Naive B cell (primary cell): ENCODE measurements at regions not wholly inside any gene's neighbourhood (a gene's known extent, or its start where the extent isn't known, plus 50 kb on each side); places are given as distances from the start of the nearest gene placed in this dataset.
A peak's percentile ranks its signal among the peaks of the same experiment; 100 is the strongest.

Experiments used
- ATAC-seq, 2 donors: fragments of 150-1000 bp; cut with Tn5 transposase; 2 replicates each; pipeline ENCODE4 v1.10.0; 2021; ENCODE audit warnings: low read depth in 2 of 2, mild to moderate bottlenecking in 2 of 2, moderate library complexity in 2 of 2
- DNase-seq: peaks from one replicate; pipeline ENCODE4 v3.0.0; 2022
- H3K27ac Mint-ChIP-seq, 6 donors: one replicate each; pipeline ENCODE4 v1.8.0; 2020 to 2022; ENCODE audit warnings: mild to moderate bottlenecking in 6 of 6, mixed read lengths in 6 of 6, moderate library complexity in 5 of 6, inconsistent platforms in 2 of 6
- H3K27me3 Mint-ChIP-seq, 3 donors: one replicate each; pipeline ENCODE4 v1.8.0; 2021 to 2022; ENCODE audit warnings: mixed read lengths in 3 of 3, mild to moderate bottlenecking in 1 of 3
- H3K36me3 Mint-ChIP-seq, 2 donors: one replicate each; pipeline ENCODE4 v1.8.0; 2020 to 2022; ENCODE audit warnings: mixed read lengths in 2 of 2, inconsistent platforms in 1 of 2, mild to moderate bottlenecking in 1 of 2
- H3K4me1 Mint-ChIP-seq, 3 donors: one replicate each; pipeline ENCODE4 v1.8.0; 2020 to 2022; ENCODE audit warnings: mixed read lengths in 3 of 3, inconsistent platforms in 1 of 3, mild to moderate bottlenecking in 1 of 3, moderate library complexity in 1 of 3
- H3K4me3 Mint-ChIP-seq, 8 donors: one replicate each; pipeline ENCODE4 v1.8.0; 2020 to 2022; ENCODE audit warnings: mild to moderate bottlenecking in 8 of 8, mixed read lengths in 8 of 8, moderate library complexity in 8 of 8, inconsistent platforms in 2 of 8
- H3K9me3 Mint-ChIP-seq, 7 donors: one replicate each; pipeline ENCODE4 v1.8.0; 2020 to 2022; ENCODE audit warnings: mixed read lengths in 7 of 7, mild to moderate bottlenecking in 5 of 7, inconsistent platforms in 2 of 7, moderate library complexity in 1 of 7

GRCh38 chr14:97329701-97330100 is 532.5 kb downstream of the VRK1 start:
- Mint-ChIP-seq H3K36me3 (no peaks in the 10 kb centered on the region), H3K4me3 (no peak overlapping the region)
- ATAC-seq, result no peak

GRCh38 chr14:97331058-97331457 is 533.9 kb downstream of the VRK1 start:
- no peak for ATAC-seq
- H3K4me1 Mint-ChIP-seq, result peaks cover 0 to 9% (median 0%) of the 10 kb centered on the region in 3 donors
- peaks cover 1 to 12% (median 10%) of the 10 kb centered on the region in 3 donors for H3K27me3 Mint-ChIP-seq
- no peaks in the 10 kb centered on the region for H3K36me3 Mint-ChIP-seq
- H3K4me3 Mint-ChIP-seq, result no peak overlapping the region
- H3K27ac Mint-ChIP-seq, result no peak overlapping the region
- H3K9me3 Mint-ChIP-seq, result peaks cover 0 to 9% (median 2%) of the 10 kb centered on the region in 7 donors
- DNase-seq, result no peak

More at GRCh38 chr14:97329701-97330100, 532.5 kb downstream of the VRK1 start:
- Mint-ChIP-seq H3K27me3 (peaks cover 0 to 10% (median 7%) of the 10 kb centered on the region in 3 donors), H3K4me1 (peaks cover 0 to 9% (median 0%) of the 10 kb centered on the region in 3 donors), H3K27ac (no peak overlapping the region), H3K9me3 (peaks cover 0 to 9% (median 2%) of the 10 kb centered on the region in 7 donors)
- no peak for DNase-seq

GRCh38 chr14:97331526-97331925 is 534.3 kb downstream of the VRK1 start:
- Mint-ChIP-seq H3K9me3 (peaks cover 0 to 9% (median 2%) of the 10 kb centered on the region in 7 donors), H3K27me3 (peaks cover 5 to 17% (median 6%) of the 10 kb centered on the region in 3 donors), H3K4me1 (peaks cover 0 to 9% (median 0%) of the 10 kb centered on the region in 3 donors), H3K27ac (no peak overlapping the region), H3K4me3 (no peak overlapping the region), H3K36me3 (no peaks in the 10 kb centered on the region)
- no peak for ATAC-seq
- DNase-seq, result no peak

GRCh38 chr14:97336179-97336578 is 539.0 kb downstream of the VRK1 start:
- no peak for DNase-seq
- Mint-ChIP-seq H3K27me3 (peaks cover 10 to 17% (median 15%) of the 10 kb centered on the region in 3 donors), H3K36me3 (no peaks in the 10 kb centered on the region), H3K4me3 (no peak overlapping the region), H3K4me1 (peaks cover 0 to 7% (median 0%) of the 10 kb centered on the region in 3 donors), H3K9me3 (peaks cover 5 to 18% (median 10%) of the 10 kb centered on the region in 7 donors), H3K27ac (no peak overlapping the region)
- ATAC-seq, result no peak

GRCh38 chr14:97336816-97337215 is 539.6 kb downstream of the VRK1 start:
- Mint-ChIP-seq H3K9me3 (peaks cover 7 to 18% (median 10%) of the 10 kb centered on the region in 7 donors), H3K27ac (no peak overlapping the region), H3K4me1 (peaks cover 0 to under 1% (median 0%) of the 10 kb centered on the region in 3 donors), H3K4me3 (no peak overlapping the region), H3K36me3 (no peaks in the 10 kb centered on the region), H3K27me3 (peaks cover 15 to 22% (median 15%) of the 10 kb centered on the region in 3 donors)
- ATAC-seq (no peak), DNase-seq (no peak)

- Mint-ChIP-seq H3K4me1 (no peaks in the 10 kb centered on the region), H3K36me3 (no peaks in the 10 kb centered on the region), H3K27ac (no peak overlapping the region), H3K4me3 (no peak overlapping the region), H3K27me3 (peaks cover 15 to 22% (median 20%) of the 10 kb centered on the region in 3 donors), H3K9me3 (peaks cover 7 to 18% (median 10%) of the 10 kb centered on the region in 7 donors)
- DNase-seq (no peak), ATAC-seq (no peak)
Measured at GRCh38 chr14:97337267-97337666, 540.1 kb downstream of the VRK1 start.

- H3K27ac Mint-ChIP-seq, result no peak overlapping the region
- peaks cover 15 to 22% (median 21%) of the 10 kb centered on the region in 3 donors for H3K27me3 Mint-ChIP-seq
- DNase-seq (no peak), ATAC-seq (no peak)
- peak overlapping the region in 1 of 8 donors; percentile 3 for H3K4me3 Mint-ChIP-seq
- H3K9me3 Mint-ChIP-seq, result peaks cover 7 to 18% (median 10%) of the 10 kb centered on the region in 7 donors
- H3K36me3 Mint-ChIP-seq, result no peaks in the 10 kb centered on the region
- H3K4me1 Mint-ChIP-seq, result no peaks in the 10 kb centered on the region
Measured at GRCh38 chr14:97337670-97338069, 540.5 kb downstream of the VRK1 start.

- no peak for DNase-seq
- Mint-ChIP-seq H3K36me3 (no peaks in the 10 kb centered on the region), H3K9me3 (peaks cover 4 to 19% (median 10%) of the 10 kb centered on the region in 7 donors), H3K4me3 (no peak overlapping the region), H3K27me3 (peaks cover 13 to 20% (median 15%) of the 10 kb centered on the region in 3 donors), H3K4me1 (no peaks in the 10 kb centered on the region), H3K27ac (no peak overlapping the region)
- ATAC-seq, result no peak
Measured at GRCh38 chr14:97344666-97345065, 547.5 kb downstream of the VRK1 start.

- H3K9me3 Mint-ChIP-seq, result peaks cover 0 to 7% (median 2%) of the 10 kb centered on the region in 7 donors
- ATAC-seq (no peak), DNase-seq (no peak)
- no peaks in the 10 kb centered on the region for H3K36me3 Mint-ChIP-seq
- H3K4me3 Mint-ChIP-seq, result no peak overlapping the region
- no peak overlapping the region for H3K27ac Mint-ChIP-seq
- H3K27me3 Mint-ChIP-seq, result peaks cover 4 to 15% (median 4%) of the 10 kb centered on the region in 3 donors
- H3K4me1 Mint-ChIP-seq, result no peaks in the 10 kb centered on the region
Measured at GRCh38 chr14:97346675-97347074, 549.5 kb downstream of the VRK1 start.

- ATAC-seq, result no peak
- no peak overlapping the region for H3K27ac Mint-ChIP-seq
- H3K9me3 Mint-ChIP-seq, result peaks cover 0 to 6% (median 2%) of the 10 kb centered on the region in 7 donors
- no peak for DNase-seq
- no peak overlapping the region for H3K4me3 Mint-ChIP-seq
- no peaks in the 10 kb centered on the region for H3K4me1 Mint-ChIP-seq
- H3K36me3 Mint-ChIP-seq, result no peaks in the 10 kb centered on the region
- H3K27me3 Mint-ChIP-seq, result peaks cover 4 to 9% (median 5%) of the 10 kb centered on the region in 3 donors
Measured at GRCh38 chr14:97349463-97349862, 552.3 kb downstream of the VRK1 start.

- peaks cover 4 to 9% (median 9%) of the 10 kb centered on the region in 3 donors for H3K27me3 Mint-ChIP-seq
- H3K36me3 Mint-ChIP-seq, result no peaks in the 10 kb centered on the region
- peak overlapping the region in 1 of 6 donors; percentile 73 for H3K27ac Mint-ChIP-seq
- H3K4me1 Mint-ChIP-seq, result no peaks in the 10 kb centered on the region
- DNase-seq (no peak), ATAC-seq (no peak)
- peaks cover 0 to 11% (median 3%) of the 10 kb centered on the region in 7 donors for H3K9me3 Mint-ChIP-seq
- no peak overlapping the region for H3K4me3 Mint-ChIP-seq
Measured at GRCh38 chr14:97349946-97350345, 552.8 kb downstream of the VRK1 start.

- no peak overlapping the region for H3K4me3 Mint-ChIP-seq
- DNase-seq (no peak), ATAC-seq (no peak)
- H3K36me3 Mint-ChIP-seq, result no peaks in the 10 kb centered on the region
- H3K9me3 Mint-ChIP-seq, result peaks cover 0 to 16% (median 3%) of the 10 kb centered on the region in 7 donors
- H3K4me1 Mint-ChIP-seq, result no peaks in the 10 kb centered on the region
- no peak overlapping the region for H3K27ac Mint-ChIP-seq
- peaks cover 4 to 9% (median 9%) of the 10 kb centered on the region in 3 donors for H3K27me3 Mint-ChIP-seq
Measured at GRCh38 chr14:97350415-97350814, 553.2 kb downstream of the VRK1 start.

GRCh38 chr14:97350894-97351731 is 553.9 kb downstream of the VRK1 start:
- Mint-ChIP-seq H3K27me3 (peaks cover 4 to 9% (median 8%) of the 10 kb centered on the region in 3 donors), H3K4me3 (peak overlapping the region in 1 of 8 donors; percentile 12), H3K4me1 (no peaks in the 10 kb centered on the region), H3K9me3 (peaks cover 0 to 16% (median 3%) of the 10 kb centered on the region in 7 donors), H3K36me3 (no peaks in the 10 kb centered on the region), H3K27ac (no peak overlapping the region)
- no peak for DNase-seq
- ATAC-seq, result no peak

GRCh38 chr14:97353102-97353501 is 555.9 kb downstream of the VRK1 start:
- no peaks in the 10 kb centered on the region for H3K4me1 Mint-ChIP-seq
- no peak overlapping the region for H3K4me3 Mint-ChIP-seq
- ATAC-seq (no peak), DNase-seq (no peak)
- H3K27me3 Mint-ChIP-seq, result peaks cover 0 to 9% (median 6%) of the 10 kb centered on the region in 3 donors
- H3K9me3 Mint-ChIP-seq, result peaks cover 0 to 17% (median 5%) of the 10 kb centered on the region in 7 donors
- no peak overlapping the region for H3K27ac Mint-ChIP-seq
- no peaks in the 10 kb centered on the region for H3K36me3 Mint-ChIP-seq
